GM18507 (cell line): ENCODE measurements at regions not wholly inside any gene's neighbourhood (a gene's known extent, or its start where the extent isn't known, plus 50 kb on each side); places are given as distances from the start of the nearest gene placed in this dataset.

Experiments
- DNase-seq: peaks from one replicate; pipeline ENCODE4 v3.0.0; 2011; ENCODE audit warnings: low read depth; ENCODE audit not compliant: insufficient read length; ENCODE audit errors: extremely low spot score
- FAIRE-seq: peaks from 2 replicates; lab custom pipeline; 2011; peaks lifted over from hg19 to GRCh38; lab: Jason Lieb, UNC

DNA sequence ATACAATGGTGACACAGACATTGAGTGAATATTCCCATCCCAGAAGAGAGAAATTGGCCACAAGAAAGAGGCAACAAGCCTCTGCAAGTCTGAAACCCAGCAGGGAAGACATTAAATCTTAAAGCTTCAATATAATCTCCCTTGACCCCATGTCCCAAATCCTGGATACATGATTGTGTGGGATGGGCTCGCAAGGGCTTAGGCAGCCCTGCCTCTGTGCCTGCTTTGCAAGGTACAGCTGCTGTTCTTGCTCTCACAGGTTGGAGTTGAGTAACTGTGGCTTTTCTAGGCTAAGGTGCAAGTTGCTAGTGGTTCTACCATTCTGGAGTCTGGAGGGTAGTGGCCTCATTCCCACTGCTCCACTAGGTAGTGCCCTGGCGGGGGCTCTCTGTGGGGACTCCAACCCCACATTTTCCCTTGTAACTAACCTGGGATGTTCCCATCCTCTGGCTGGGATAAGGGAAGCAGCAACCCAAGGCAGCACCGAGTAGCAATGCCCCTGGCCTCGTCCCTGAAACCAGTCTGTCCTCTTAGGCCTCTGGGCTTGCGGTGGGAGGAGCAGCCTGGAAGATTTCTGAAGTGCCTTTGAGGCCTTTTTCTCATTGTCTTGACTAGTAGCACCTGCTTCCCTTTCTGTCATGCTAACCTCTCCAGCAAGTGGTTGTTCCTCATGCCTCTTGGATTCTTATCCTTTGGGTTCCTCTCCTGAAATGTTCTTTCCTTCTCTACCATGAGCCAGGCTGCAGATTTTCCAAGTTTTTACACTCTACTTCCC is 90.0 kb downstream of the FAM174B start:
- DNase-seq, result no peak
- no peak for FAIRE-seq

DNA sequence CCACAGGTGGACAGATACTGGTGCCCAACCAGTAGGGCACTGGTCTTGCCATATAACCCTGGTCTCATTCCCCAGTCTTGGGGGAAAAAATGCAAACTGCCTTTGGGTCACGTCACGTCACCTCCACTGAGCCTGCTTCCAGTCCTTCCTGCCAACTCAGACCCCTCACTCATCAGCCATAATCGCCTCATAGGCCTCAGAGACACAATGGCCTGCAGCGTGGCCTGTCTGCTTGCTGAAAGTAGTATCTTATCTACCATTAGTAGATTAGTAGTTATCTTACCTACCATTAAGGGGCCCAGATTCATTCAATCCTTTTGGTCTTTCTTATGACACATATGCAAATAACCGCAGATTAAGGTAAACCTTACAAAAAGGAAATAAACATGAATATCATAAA is 93.8 kb downstream of the FAM174B start:
- no peak for FAIRE-seq
- no peak for DNase-seq

DNA sequence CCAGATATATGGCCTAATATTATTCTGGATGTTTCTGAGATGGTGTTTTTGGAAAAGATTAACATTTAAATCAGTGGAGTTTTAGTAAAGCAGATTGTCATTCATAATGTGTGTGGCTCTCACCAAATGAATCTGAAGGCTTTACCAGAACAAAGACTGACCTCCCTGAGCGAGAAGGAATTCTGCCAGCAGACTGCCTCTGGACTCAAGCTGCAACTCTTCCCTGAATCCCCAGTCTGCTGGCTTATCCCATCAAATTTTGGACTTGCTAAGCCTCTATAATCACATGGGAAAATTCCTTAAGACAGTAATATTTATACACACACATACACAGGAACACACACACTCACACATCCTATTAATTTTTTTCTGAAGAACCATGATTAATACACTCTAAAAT is 102.3 kb downstream of the FAM174B start:
- DNase-seq (no peak), FAIRE-seq (no peak)

DNA sequence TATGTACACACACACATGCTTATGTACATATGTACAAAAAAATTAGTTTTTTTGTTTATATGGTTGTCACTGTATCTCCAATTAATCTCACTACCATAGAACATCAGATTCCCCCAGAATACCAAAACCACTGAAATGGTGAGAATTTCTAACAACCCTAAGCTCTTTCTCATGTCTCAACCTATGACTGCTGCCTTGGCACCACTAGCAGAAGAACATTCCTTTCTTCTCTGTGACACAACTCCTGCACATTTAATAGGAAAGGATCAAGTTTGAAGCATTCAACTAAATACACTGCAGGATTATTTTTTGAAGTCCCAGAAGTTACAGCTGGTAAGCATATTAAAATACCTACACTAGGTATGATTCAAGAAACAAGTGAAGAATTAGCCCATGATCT is 109.6 kb downstream of the FAM174B start:
- FAIRE-seq (no peak), DNase-seq (no peak)

DNA sequence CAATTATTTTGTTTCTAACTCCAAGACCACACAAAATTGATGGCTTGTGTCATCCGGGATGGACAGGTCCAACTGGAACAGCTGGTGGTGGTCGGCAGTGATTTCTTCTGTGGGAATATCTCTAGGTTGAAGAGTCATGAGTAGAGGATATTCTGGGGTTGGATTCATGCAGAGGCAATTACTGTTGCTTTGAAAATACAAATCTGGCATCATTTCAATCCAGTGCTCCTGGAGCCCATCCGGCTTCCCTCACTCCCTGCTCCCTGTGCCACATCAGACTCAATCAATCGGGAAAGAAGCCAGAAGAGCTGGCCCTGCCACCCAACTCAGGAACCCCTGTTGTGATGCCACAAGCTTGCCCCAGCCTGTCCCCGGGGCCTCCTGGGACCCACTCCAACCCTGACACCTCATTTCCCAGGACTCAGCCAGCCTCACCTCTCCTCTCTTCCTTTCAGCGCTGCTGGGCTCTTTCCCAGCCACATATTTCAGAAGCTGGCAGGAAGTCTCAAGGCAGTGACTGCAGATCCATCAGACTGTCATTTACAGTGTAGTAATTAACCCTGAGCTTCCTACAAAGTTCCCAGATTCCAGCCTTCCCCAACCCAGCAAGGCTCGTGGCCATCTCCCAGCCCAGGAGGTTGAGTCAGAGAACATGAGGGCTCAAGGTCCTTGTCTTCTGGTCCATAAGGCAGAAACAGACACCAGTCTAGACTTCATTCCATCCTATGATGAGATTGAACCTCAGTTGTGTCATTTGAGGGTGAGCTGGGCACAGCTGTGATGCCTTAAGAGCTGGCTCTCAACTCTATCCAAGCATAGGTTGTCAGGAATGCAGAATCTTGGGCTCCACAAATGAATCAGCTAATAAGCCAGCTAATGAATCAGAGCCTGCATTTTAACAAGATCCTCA is 114.0 kb downstream of the FAM174B start:
- DNase-seq (no peak), FAIRE-seq (no peak)

DNA sequence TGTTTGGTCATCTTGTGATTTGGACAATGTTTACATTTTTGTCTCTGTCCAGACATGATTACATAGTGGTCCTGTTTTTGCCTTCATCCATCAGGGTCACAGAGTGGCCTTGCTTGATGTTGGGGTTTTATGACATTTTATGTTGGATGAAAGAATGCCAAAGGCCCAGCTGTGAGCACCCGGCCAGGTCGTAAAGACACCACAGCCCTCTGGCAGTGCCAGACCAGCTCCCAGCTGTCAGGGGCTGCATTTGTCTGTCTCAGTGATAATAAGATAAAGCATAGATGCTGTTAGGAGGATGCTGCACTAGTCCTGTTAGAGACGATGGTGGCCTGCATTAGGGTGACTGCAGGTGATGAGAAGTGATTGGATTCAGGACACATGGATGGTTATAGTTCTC is 117.5 kb downstream of the FAM174B start:
- DNase-seq (no peak), FAIRE-seq (no peak)

DNA sequence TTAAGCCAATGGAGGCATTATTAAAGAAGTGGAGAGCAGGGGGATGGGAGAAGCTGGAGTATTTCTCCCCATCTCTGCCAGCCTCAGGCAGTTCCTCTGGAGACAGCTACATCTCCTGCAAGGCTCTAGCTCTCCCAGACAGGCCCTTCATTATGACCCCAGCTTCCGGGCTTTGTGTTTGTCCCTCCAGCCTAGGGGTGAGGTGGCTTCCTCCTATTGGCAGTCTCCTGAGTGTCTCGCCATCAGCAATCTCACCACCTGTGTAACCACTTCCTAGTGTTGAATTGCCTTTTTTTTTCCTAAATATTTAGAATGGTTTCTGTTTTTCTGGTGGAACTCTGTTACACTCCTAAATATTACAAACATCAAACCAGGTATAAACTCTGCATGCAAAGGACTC is 122.3 kb downstream of the FAM174B start:
- FAIRE-seq, result no peak
- DNase-seq, result no peak

DNA sequence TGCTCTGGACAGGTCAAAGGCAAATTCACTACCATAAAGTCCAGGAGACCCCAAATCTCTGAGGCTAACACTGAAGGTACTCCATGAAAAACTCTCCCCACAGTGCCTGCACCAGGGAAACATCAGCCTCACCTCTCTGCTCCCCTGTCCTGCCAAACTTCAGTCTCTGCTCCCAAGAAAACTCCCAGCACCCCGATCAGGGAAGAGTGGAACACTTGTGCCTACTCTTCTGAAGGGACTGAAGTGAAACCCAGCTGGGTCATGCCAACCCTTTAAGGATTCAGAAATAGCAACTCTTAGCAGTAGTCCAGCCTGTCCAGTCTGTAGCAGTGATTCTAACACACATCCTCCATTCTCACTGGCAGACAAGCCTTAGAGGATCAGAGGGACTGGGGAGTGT is 124.2 kb downstream of the FAM174B start:
- FAIRE-seq (no peak), DNase-seq (no peak)

DNA sequence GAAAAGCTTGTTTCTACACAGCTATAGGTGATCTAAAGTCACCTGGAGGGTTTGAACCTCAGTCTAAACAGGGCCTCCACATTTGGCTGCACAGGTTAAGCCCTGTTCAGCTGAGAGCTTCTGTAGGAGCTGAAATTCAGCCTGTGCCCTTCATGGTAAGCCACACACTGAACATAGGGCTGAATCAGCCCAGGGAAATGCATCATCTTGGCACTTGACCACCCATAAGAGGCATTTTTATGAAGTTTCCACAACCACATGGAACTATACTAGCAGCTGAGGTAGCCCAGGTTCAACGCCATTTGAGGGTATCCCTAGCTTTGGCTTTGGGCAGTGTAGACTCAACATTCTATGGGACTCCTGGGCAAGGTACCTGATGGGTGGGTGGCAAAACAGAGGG is 126.8 kb downstream of the FAM174B start:
- no peak for DNase-seq

DNA sequence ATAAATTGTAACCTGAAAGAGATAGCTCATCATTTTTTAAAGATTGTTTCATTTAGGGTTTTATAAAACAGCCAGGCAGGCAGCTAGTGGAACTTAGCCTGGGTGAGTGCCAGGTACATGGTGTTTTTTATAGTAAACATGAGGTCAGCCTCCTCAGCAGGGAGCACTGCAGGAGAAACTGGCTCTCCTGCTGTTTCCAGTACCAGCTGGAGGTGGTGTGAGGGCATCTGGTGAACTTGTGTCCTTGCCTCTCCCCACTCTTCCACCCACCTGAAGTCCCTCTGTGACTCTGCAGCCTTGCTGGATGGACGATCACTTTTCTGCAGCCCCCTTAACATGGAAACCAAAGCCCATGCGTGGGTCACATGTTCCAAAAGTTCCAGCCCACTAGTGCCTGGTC is 128.4 kb downstream of the FAM174B start:
- FAIRE-seq (no peak), DNase-seq (no peak)

More for the DNA sequence above, 126.8 kb downstream of the FAM174B start:
- FAIRE-seq, result no peak

DNA sequence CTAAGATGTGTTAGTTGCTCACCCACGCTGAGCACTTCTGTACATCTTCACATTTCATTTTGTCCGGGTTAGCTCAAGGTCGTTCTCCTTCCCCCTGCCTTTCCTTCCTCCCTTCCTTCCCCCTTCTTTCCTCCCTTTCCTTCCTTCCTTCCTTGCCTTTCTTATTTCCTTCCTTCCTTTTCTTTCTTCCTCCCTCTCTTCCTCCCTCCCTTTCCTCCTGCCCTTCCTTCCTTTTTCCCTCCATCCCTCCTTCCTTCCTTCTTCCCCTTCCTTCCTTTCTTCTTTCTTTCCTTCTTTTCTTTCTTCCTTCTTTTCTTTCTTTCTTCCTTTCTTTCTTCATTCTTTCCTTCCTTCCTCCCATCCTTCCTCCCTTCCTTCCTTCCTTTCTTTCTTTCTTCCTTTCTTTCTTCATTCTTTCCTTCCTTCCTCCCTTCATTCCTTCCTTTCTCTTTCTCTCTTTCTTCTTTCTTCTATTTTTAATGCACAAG is 129.8 kb downstream of the FAM174B start:
- FAIRE-seq (no peak), DNase-seq (no peak)

DNA sequence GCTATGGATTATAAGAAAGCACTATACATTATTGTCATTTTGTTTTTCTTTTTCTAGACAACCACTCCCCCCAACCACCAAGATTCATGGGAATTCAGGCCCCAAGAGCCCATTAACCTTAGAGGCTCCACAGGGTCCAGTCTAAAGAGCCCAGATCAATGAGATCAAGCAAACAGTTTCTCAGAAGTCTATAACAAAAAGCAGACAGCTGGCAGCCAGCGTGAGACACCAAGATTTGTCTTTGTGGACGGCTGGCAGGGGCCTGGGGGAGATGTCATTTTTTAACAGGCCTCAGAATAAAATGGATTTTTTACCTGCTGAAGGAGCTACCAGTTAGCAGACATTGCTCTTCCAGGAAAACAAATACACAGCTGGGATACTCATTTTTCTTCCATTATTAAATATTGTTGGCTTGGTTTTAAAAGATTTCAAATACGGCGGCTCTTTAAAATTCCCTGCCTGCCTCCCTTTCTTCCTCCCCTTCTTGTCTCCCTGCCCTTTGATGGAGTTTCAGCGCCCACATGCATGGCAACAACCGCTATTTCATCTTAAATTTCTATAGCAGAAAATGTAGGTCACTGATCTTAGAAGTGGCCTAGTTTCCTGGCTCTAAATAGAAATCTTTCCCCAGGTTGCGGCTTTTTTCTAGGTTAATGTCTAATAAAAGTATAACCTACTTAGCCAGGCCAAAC is 130.6 kb downstream of the FAM174B start:
- DNase-seq (no peak), FAIRE-seq (no peak)

DNA sequence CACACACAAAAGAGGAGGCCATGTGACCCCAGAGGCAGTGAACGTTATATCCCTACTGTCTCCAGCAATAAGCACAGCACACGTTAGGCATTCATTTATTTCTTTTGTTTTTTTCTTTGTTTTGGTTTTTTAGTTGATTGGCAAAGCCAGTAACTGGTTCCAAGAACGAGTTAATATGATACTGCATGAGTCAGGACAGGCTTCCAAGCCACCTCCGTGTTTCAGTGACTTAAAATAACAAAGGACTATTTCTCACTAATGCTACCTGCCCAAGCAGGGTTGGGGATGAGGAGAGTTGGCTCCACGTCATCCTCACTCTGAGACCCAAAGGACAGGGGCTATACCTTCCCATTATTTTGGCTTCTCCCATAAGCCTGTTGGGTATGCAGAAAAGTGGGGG is 130.5 kb downstream of the ST8SIA2 start:
- FAIRE-seq, result no peak

DNA sequence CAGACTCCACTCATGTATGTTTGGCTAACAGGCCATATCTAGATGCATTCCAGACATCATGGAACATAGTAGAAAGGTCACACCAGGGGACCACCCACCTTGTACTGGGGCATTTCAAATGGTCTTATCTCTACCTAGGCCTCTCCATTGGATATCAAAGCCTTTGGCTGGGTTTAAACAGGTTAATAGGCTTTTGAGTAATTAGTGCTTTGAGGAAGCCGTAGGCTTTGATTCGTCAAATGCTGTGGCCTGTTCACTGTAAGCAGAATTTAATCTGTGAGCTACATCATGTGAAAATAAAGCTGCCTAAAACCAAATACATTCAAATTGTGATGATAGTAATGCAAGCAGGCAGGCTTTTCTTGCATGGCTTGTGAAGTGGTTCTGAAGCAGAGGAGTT is 129.5 kb downstream of the ST8SIA2 start:
- FAIRE-seq, result no peak
- DNase-seq, result no peak

More for the DNA sequence above, 130.5 kb downstream of the ST8SIA2 start:
- no peak for DNase-seq

DNA sequence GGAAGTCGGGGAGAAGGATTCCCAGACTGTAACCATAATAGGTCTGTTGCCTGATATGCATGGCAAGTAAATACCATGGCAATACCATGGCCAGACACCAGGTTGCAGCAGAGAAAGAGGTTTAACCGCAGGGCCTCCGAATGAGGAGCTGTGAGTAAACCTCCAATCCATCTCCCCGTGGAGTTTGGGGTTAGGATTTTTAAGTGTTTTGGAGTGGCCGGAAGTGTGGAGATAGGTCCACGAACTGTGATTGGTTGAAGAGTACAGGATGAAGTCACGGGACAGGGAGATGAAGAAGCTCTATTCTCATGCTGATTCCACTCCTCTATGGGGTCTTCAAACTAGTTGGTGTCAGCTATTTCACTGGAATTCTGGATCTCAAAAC is 127.9 kb downstream of the ST8SIA2 start:
- FAIRE-seq (peak; percentile 84), DNase-seq (peak; percentile 38)

DNA sequence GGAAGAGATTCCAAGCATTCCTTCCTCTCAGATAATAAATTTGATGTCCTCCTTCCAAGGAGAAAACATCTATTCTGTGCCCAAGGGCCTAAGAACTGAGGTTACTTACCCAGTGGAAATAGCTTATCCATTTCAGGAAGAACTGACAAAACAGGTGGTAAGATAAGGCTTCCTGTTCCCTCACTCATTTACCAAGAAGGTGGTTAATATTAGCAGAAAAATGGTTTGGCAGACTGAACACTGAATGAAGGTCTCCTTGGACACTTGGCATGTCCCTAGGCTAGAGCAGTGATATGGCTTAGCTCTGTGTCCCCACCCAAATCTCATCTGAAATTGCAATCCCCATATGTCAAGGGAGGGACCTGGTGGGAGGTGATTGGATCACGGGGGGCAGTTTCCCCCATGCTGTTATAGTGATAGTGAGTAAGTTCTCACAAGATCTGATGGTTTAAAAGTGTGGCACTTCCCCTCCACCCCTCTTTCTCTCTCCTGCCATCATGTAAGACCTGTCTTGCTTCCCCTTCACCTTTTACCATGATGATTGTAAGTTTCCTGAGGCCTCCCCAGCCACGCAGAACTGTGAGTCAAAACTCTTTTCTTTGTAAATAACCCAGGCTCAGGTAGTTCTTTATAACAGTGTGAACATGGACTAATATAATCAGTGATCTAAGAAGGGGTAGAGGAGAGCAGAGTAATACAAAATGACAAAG is 127.4 kb downstream of the ST8SIA2 start:
- peak; percentile 33 for FAIRE-seq
- DNase-seq, result no peak

DNA sequence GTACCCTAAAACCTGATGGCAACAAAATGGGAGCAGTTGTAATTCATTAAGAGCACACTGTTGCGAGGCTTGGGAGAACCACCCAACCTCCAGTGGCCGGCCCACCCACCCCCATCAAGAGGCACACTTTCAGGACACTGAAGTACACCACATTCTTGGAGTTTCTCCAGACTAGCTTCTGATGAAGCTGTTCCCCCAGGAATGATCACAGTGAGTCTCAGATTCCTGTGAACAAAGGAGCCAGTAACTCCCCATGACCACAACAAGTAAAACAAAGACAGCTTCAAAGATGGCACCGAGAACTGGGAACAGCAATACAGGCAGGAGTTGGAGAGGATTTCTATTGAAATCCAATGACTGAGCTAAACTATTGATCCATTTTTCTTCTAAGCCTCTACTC is 126.0 kb downstream of the ST8SIA2 start:
- FAIRE-seq (no peak), DNase-seq (no peak)
